ENCODE measurements at regions not wholly inside any gene's neighbourhood (a gene's known extent, or its start where the extent isn't known, plus 50 kb on each side); places are given as distances from the start of the nearest gene placed in this dataset.
"Not testable (repeated sequence)": the region's sequence is repeated elsewhere in the genome, so short reads cannot be mapped to it uniquely, and the experiment has no call there.

DNA sequence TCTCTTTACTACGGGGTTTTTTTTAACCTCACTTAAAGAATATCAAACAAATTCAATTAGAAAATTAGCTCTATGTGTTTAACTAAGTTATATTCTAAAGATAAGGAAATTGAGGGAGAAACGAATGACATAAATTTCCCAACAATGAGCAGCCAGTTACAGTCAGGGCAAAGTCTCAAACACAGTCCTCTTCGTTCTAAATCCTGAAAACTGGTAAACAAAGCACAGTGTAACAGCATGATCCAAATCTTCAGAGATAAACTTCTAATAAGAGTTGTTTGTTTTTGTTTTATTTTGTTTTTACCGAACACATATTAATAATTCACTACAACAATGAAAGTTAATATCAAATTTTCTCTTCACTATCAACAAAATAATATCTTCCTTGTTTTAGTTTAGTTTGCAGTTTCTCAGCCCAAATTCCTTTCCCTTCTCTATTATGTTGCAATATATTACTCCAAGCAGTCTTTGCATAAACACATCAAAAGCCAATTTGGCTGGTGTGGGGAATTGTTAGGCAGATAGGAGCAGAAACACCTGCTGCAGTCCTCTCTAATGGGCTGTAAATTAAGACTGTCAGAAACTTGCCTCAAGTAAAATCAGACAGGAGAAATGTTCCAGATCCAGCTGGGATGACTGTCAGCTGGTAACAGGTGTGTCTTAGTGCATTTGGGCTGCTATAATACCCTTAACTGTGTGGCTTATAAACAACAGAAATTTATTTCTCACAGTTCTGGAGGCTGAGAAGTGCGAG, 106.5 kb upstream of the SGCG start:
- WGBS, 2 experiments (ENCODE audit: insufficient coverage in 2 of 2): no CpG with 5 or more reads among the region's 5 CpGs
- Histone ChIP-seq H3K27ac (ENCODE audit: low read depth, low read length, severe bottlenecking) (no peak overlapping the region), H3K4me3 (ENCODE audit: extremely low read depth, insufficient read depth, low read length, poor library complexity, severe bottlenecking) (no peak overlapping the region)

GRCh38 chr13:23081220-23081619, 99.6 kb upstream of the SGCG start:
- Histone ChIP-seq H3K27ac (ENCODE audit: low read depth, low read length, severe bottlenecking) (no peak overlapping the region), H3K4me3 (ENCODE audit: extremely low read depth, insufficient read depth, low read length, poor library complexity, severe bottlenecking) (no peak overlapping the region), H3K9me3 (ENCODE audit: control insufficient read depth, low read length) (no peaks in the 10 kb centered on the region), H3K36me3 (ENCODE audit: control insufficient read depth, insufficient read depth, low read length) (no peaks in the 10 kb centered on the region), H3K4me1 (ENCODE audit: control insufficient read depth, insufficient read depth, low read length, poor library complexity, severe bottlenecking) (no peaks in the 10 kb centered on the region)
- WGBS, 2 experiments (ENCODE audit: insufficient coverage in 2 of 2): 80 to 88% methylated on average over 4 of the region's 5 CpGs

More for the DNA sequence above, 106.5 kb upstream of the SGCG start:
- Histone ChIP-seq H3K9me3 (ENCODE audit: control insufficient read depth, low read length) (no peaks in the 10 kb centered on the region), H3K4me1 (ENCODE audit: control insufficient read depth, insufficient read depth, low read length, poor library complexity, severe bottlenecking) (no peaks in the 10 kb centered on the region), H3K36me3 (ENCODE audit: control insufficient read depth, insufficient read depth, low read length) (no peaks in the 10 kb centered on the region)

DNA sequence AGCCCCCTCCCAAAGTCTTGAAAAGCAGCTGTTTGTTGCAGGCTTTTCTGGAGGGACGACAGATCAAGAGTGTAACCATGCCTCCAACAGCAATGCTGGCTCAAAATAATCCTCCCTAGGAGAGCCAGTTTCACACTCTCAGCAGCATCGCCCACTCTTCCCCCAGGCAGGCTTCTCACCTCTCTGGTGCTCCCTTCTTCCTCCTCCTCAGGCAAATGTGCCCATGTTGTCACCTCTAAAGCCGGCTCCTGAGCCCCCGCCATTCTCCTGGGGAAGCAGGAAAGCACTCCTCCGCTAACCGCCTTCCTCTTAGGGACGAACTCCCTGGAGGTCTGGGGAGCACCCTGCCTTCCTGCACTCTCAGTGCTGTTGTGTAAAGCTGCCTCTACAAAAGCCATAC, 98.9 kb upstream of the SGCG start:
- Histone ChIP-seq H3K27ac (ENCODE audit: low read depth, low read length, severe bottlenecking) (no peak overlapping the region), H3K9me3 (ENCODE audit: control insufficient read depth, low read length) (no peaks in the 10 kb centered on the region), H3K4me3 (ENCODE audit: extremely low read depth, insufficient read depth, low read length, poor library complexity, severe bottlenecking) (no peak overlapping the region), H3K4me1 (ENCODE audit: control insufficient read depth, insufficient read depth, low read length, poor library complexity, severe bottlenecking) (no peaks in the 10 kb centered on the region), H3K36me3 (ENCODE audit: control insufficient read depth, insufficient read depth, low read length) (no peaks in the 10 kb centered on the region)
- WGBS, 2 experiments (ENCODE audit: insufficient coverage in 2 of 2): 85 to 94% methylated on average over 7 of the region's 7 CpGs

- no peaks in the 10 kb centered on the region for H3K9me3 ChIP-seq (ENCODE audit: control insufficient read depth, low read length)
- no peak overlapping the region for H3K27ac ChIP-seq (ENCODE audit: low read depth, low read length, severe bottlenecking)
- WGBS, 2 experiments (ENCODE audit: insufficient coverage in 2 of 2): 33 to 50% methylated on average over 1 of the region's 2 CpGs
- H3K36me3 ChIP-seq (ENCODE audit: control insufficient read depth, insufficient read depth, low read length): no peaks in the 10 kb centered on the region
- no peak overlapping the region for H3K4me3 ChIP-seq (ENCODE audit: extremely low read depth, insufficient read depth, low read length, poor library complexity, severe bottlenecking)
- no peaks in the 10 kb centered on the region for H3K4me1 ChIP-seq (ENCODE audit: control insufficient read depth, insufficient read depth, low read length, poor library complexity, severe bottlenecking)
These were observed 93.7 kb upstream of the SGCG start for GRCh38 chr13:23086968-23087623.

GRCh38 chr13:23087880-23088279, 92.9 kb upstream of the SGCG start:
- no peaks in the 10 kb centered on the region for H3K4me1 ChIP-seq (ENCODE audit: control insufficient read depth, insufficient read depth, low read length, poor library complexity, severe bottlenecking)
- H3K9me3 ChIP-seq (ENCODE audit: control insufficient read depth, low read length): no peaks in the 10 kb centered on the region
- no peak overlapping the region for H3K27ac ChIP-seq (ENCODE audit: low read depth, low read length, severe bottlenecking)
- no CpG with 5 or more reads among the region's 1 CpG for WGBS, 2 experiments (ENCODE audit: insufficient coverage in 2 of 2)
- H3K36me3 ChIP-seq (ENCODE audit: control insufficient read depth, insufficient read depth, low read length): no peaks in the 10 kb centered on the region
- no peak overlapping the region for H3K4me3 ChIP-seq (ENCODE audit: extremely low read depth, insufficient read depth, low read length, poor library complexity, severe bottlenecking)

- no peak overlapping the region for H3K4me3 ChIP-seq (ENCODE audit: extremely low read depth, insufficient read depth, low read length, poor library complexity, severe bottlenecking)
- no peak overlapping the region for H3K27ac ChIP-seq (ENCODE audit: low read depth, low read length, severe bottlenecking)
- H3K36me3 ChIP-seq (ENCODE audit: control insufficient read depth, insufficient read depth, low read length): no peaks in the 10 kb centered on the region
- no peaks in the 10 kb centered on the region for H3K9me3 ChIP-seq (ENCODE audit: control insufficient read depth, low read length)
- WGBS, 2 experiments (ENCODE audit: insufficient coverage in 2 of 2): 92% methylated on average over 2 to 6 of the region's 7 CpGs
- no peaks in the 10 kb centered on the region for H3K4me1 ChIP-seq (ENCODE audit: control insufficient read depth, insufficient read depth, low read length, poor library complexity, severe bottlenecking)
These were observed 82.4 kb upstream of the SGCG start for GRCh38 chr13:23098161-23098907.

- 83 to 89% methylated on average over 2 to 3 of the region's 3 CpGs for WGBS, 2 experiments (ENCODE audit: insufficient coverage in 2 of 2)
- no peak overlapping the region for H3K4me3 ChIP-seq (ENCODE audit: extremely low read depth, insufficient read depth, low read length, poor library complexity, severe bottlenecking)
- H3K36me3 ChIP-seq (ENCODE audit: control insufficient read depth, insufficient read depth, low read length): no peaks in the 10 kb centered on the region
- no peak overlapping the region for H3K27ac ChIP-seq (ENCODE audit: low read depth, low read length, severe bottlenecking)
- H3K9me3 ChIP-seq (ENCODE audit: control insufficient read depth, low read length): no peaks in the 10 kb centered on the region
- H3K4me1 ChIP-seq (ENCODE audit: control insufficient read depth, insufficient read depth, low read length, poor library complexity, severe bottlenecking): no peaks in the 10 kb centered on the region
These were observed 75.7 kb upstream of the SGCG start for GRCh38 chr13:23105051-23105450.

DNA sequence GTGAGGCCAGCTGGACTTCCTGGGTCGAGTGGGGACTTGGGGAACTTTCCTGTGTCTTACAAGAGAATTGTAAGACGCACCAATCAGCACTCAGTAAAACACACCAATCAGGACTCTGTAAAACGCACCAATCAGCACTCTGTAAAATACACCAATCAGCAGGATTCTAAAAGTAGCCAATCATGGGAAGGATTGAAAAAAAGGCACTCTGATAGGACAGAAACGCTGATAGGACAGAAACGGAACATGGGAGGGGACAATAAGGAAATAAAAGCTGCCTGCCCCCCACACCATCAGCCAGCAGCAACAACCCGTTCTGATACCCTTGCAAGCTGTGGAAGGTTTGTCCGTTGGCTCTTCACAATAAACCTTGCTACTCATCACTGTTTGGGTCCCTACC, 73.1 kb upstream of the SGCG start:
- no peaks in the 10 kb centered on the region for H3K4me1 ChIP-seq (ENCODE audit: control insufficient read depth, insufficient read depth, low read length, poor library complexity, severe bottlenecking)
- no peaks in the 10 kb centered on the region for H3K9me3 ChIP-seq (ENCODE audit: control insufficient read depth, low read length)
- no peaks in the 10 kb centered on the region for H3K36me3 ChIP-seq (ENCODE audit: control insufficient read depth, insufficient read depth, low read length)
- H3K27ac ChIP-seq (ENCODE audit: low read depth, low read length, severe bottlenecking): no peak overlapping the region
- no peak overlapping the region for H3K4me3 ChIP-seq (ENCODE audit: extremely low read depth, insufficient read depth, low read length, poor library complexity, severe bottlenecking)
- 88 to 100% methylated on average over 3 to 6 of the region's 7 CpGs for WGBS, 2 experiments (ENCODE audit: insufficient coverage in 2 of 2)

DNA sequence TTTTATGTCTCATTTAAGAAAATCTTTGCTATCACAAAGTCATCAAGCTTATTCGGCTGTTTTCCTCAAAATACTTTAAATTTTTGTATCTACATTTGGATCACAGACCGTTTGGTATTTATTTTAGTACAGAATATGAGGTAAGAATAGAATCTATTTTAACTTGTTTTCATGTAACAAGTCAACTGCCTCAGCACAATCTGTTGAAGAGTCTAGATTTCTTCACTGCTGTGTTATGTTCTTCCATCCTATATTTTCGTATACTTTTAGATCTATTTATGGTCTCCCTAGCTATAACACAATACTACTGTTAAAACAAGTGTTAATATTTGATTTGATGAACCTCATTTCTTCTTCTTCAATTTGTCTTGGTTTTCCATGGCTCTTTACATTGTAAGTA, 61.6 kb upstream of the SGCG start:
- no CpG with 5 or more reads among the region's 3 CpGs for WGBS, 2 experiments (ENCODE audit: insufficient coverage in 2 of 2)
- no peaks in the 10 kb centered on the region for H3K4me1 ChIP-seq (ENCODE audit: control insufficient read depth, insufficient read depth, low read length, poor library complexity, severe bottlenecking)
- no peaks in the 10 kb centered on the region for H3K36me3 ChIP-seq (ENCODE audit: control insufficient read depth, insufficient read depth, low read length)
- H3K9me3 ChIP-seq (ENCODE audit: control insufficient read depth, low read length): no peaks in the 10 kb centered on the region
- no peak overlapping the region for H3K27ac ChIP-seq (ENCODE audit: low read depth, low read length, severe bottlenecking)
- no peak overlapping the region for H3K4me3 ChIP-seq (ENCODE audit: extremely low read depth, insufficient read depth, low read length, poor library complexity, severe bottlenecking)

GRCh38 chr13:23127540-23127939, 53.2 kb upstream of the SGCG start:
- not testable (repeated sequence) for H3K36me3 ChIP-seq (ENCODE audit: control insufficient read depth, insufficient read depth, low read length); H3K9me3 ChIP-seq (ENCODE audit: control insufficient read depth, low read length); H3K4me1 ChIP-seq (ENCODE audit: control insufficient read depth, insufficient read depth, low read length, poor library complexity, severe bottlenecking); H3K4me3 ChIP-seq (ENCODE audit: extremely low read depth, insufficient read depth, low read length, poor library complexity, severe bottlenecking); H3K27ac ChIP-seq (ENCODE audit: low read depth, low read length, severe bottlenecking)
- WGBS, 2 experiments (ENCODE audit: insufficient coverage in 2 of 2): 90 to 96% methylated on average over 16 to 19 of the region's 26 CpGs

- no peaks in the 10 kb centered on the region for H3K4me1 ChIP-seq (ENCODE audit: control insufficient read depth, insufficient read depth, low read length, poor library complexity, severe bottlenecking)
- no peak overlapping the region for H3K4me3 ChIP-seq (ENCODE audit: extremely low read depth, insufficient read depth, low read length, poor library complexity, severe bottlenecking)
- no peaks in the 10 kb centered on the region for H3K36me3 ChIP-seq (ENCODE audit: control insufficient read depth, insufficient read depth, low read length)
- 94 to 100% methylated on average over 1 to 2 of the region's 3 CpGs for WGBS, 2 experiments (ENCODE audit: insufficient coverage in 2 of 2)
- H3K9me3 ChIP-seq (ENCODE audit: control insufficient read depth, low read length): no peaks in the 10 kb centered on the region
- no peak overlapping the region for H3K27ac ChIP-seq (ENCODE audit: low read depth, low read length, severe bottlenecking)
These were observed 51.4 kb upstream of the SGCG start for GRCh38 chr13:23129331-23129730.

Measured in mesodermal cell (in vitro differentiated cells).